OCI-LY7 (cell line): ENCODE measurements at regions not wholly inside any gene's neighbourhood (a gene's known extent, or its start where the extent isn't known, plus 50 kb on each side); places are given as distances from the start of the nearest gene placed in this dataset.

Source experiments
- BruUV-seq: library from RNA; stranded (reverse); fragments of 400-500 nt; replicated peaks from 2 replicates; lab custom pipeline; 2021; lab: Mats Ljungman, UMichigan
- CTCF ChIA-PET: fragments of 300-600 bp; sonication (Branson Sonifier 250); formaldehyde crosslinking; loops from one replicate; lab custom pipeline; 2022; ENCODE audit warnings: antibody characterized with exemption; ENCODE audit not compliant: unreplicated experiment; lab: Charles Lee
- POLR2A ChIA-PET: fragments of 300-600 bp; sonication (Branson Sonifier 250); formaldehyde crosslinking; loops from one replicate; lab custom pipeline; 2022; ENCODE audit warnings: antibody characterized with exemption; lab: Charles Lee
- DNase-seq: peaks from one replicate; pipeline ENCODE4 v3.0.0-alpha.2; 2015; ENCODE audit warnings: low spot score
- H2AFZ ChIP-seq: fragments of 200-600 bp; sonication (generic), shearing (Covaris generic); 2 replicates; pipeline ENCODE4 v1.6.1; 2014; ENCODE audit warnings: mild to moderate bottlenecking, antibody characterized with exemption, low read length, moderate library complexity
- H3K27ac ChIP-seq: fragments of 200-600 bp; sonication (generic); 2 replicates; pipeline ENCODE4 v1.5.1; 2014; ENCODE audit warnings: mixed run types, low read depth, mild to moderate bottlenecking, moderate library complexity, low read length, inconsistent platforms; ENCODE audit not compliant: poor library complexity, severe bottlenecking
- H3K36me3 ChIP-seq: fragments of 200-600 bp; sonication (generic); 2 replicates; pipeline ENCODE4 v1.6.1; 2014; ENCODE audit warnings: mild to moderate bottlenecking, antibody characterized with exemption, low read length, moderate library complexity, mixed read lengths; ENCODE audit not compliant: insufficient read depth
- H3K4me1 ChIP-seq: fragments of 200-600 bp; sonication (generic); 2 replicates; pipeline ENCODE4 v1.5.1; 2014; ENCODE audit warnings: mild to moderate bottlenecking, low read length; ENCODE audit not compliant: insufficient read depth, poor library complexity, severe bottlenecking
- H3K4me2 ChIP-seq: fragments of 200-600 bp; sonication (generic); 2 replicates; pipeline ENCODE4 v1.6.1; 2014; ENCODE audit warnings: mild to moderate bottlenecking, low read length
- H3K4me3 ChIP-seq: fragments of 200-600 bp; sonication (generic); 2 replicates; pipeline ENCODE4 v1.5.1; 2014; ENCODE audit warnings: mild to moderate bottlenecking, low read depth, low read length; ENCODE audit not compliant: poor library complexity, severe bottlenecking
- H3K79me2 ChIP-seq: fragments of 200-600 bp; sonication (generic); 2 replicates; pipeline ENCODE4 v1.6.1; 2016; ENCODE audit warnings: low read depth, mild to moderate bottlenecking, low read length, moderate library complexity, mixed read lengths; ENCODE audit not compliant: insufficient read depth
- H3K9me2 ChIP-seq: fragments of 200-600 bp; sonication (generic); 2 replicates; pipeline ENCODE4 v1.6.1; 2016; ENCODE audit warnings: mild to moderate bottlenecking, low read length, mixed read lengths; ENCODE audit not compliant: insufficient read depth
- H3K9me3 ChIP-seq: fragments of 200-600 bp; sonication (generic); 2 replicates; pipeline ENCODE4 v1.6.1; 2014; ENCODE audit warnings: mild to moderate bottlenecking, mixed run types, low read length, mixed read lengths
- H4K20me1 ChIP-seq: fragments of 200-600 bp; sonication (generic); 2 replicates; pipeline ENCODE4 v1.6.1; 2014; ENCODE audit warnings: mild to moderate bottlenecking, antibody characterized with exemption, low read length, moderate library complexity, mixed read lengths; ENCODE audit not compliant: insufficient read depth
- EZH2phosphoT487 ChIP-seq: fragments of 200-600 bp; sonication (generic); IDR thresholded peaks from 2 replicates; pipeline ENCODE4 v1.6.1; 2018; ENCODE audit warnings: low read depth, borderline replicate concordance, mild to moderate bottlenecking, mixed run types, antibody characterized with exemption, low read length, moderate library complexity, mixed read lengths
- intact Hi-C: fragments of 100-400 bp; cut with micrococcal nuclease; formaldehyde crosslinking; loops from one replicate; pipeline ENCODE4 v1.10.0; 2022; ENCODE audit not compliant: unreplicated experiment
- TF ChIP-seq, protein P1 (sequence below): fragments of 200-600 bp; sonication (generic); conservative IDR thresholded peaks from 2 replicates; pipeline ENCODE4 v1.5.1; 2014; ENCODE audit warnings: mild to moderate bottlenecking, antibody characterized with exemption, low read length, moderate library complexity, mixed read lengths

DNA sequence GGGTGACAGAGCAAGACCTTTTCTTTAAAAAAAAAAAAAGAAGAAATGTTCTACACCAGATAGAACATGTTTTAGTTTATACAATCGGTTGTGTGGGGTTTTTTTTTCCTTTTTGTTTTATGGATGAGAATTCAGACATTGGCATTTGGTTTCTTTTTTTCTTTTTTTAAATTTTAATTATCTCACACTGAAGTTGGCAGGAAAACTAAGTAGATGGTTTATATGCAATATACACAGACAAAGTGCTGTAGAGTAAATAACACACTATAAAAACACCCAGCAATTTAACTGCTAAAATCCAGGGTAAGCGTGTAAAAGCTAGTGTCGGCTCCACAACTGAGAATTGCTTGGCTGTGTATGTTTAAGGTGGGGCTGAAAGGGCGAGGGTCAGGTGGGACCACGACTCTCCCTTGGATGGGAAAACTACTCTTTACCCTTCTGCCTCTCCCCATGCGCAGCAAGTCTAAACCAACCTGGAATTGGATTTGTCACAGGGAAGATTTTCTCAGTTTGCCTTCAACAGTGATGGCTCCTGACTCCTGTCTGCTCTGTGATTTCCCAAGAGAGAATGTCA lies 147.1 kb upstream of the MARCKS start:
- no peaks in the 10 kb centered on the region for H3K79me2 ChIP-seq
- no peaks in the 10 kb centered on the region for H3K4me1 ChIP-seq
- H3K9me3 ChIP-seq, result no peaks in the 10 kb centered on the region
- H3K4me2 ChIP-seq, result no peak overlapping the region
- no peak overlapping the region for H2AFZ ChIP-seq
- no peaks in the 10 kb centered on the region for H4K20me1 ChIP-seq
- intact Hi-C loops, result no loop called here
- no peak for DNase-seq
- H3K4me3 ChIP-seq, result no peak overlapping the region
- H3K27ac ChIP-seq, result no peak overlapping the region
- POLR2A ChIA-PET, result interaction anchor here (1.8 kb wide), 1 partner anchor 31 kb away, joined by 4 read pairs; no protein-coding TSS in a partner anchor
- no TSS peak for BruUV-seq
- no peak for TF ChIP-seq EZH2phosphoT487
- TF ChIP-seq, protein P1, sequence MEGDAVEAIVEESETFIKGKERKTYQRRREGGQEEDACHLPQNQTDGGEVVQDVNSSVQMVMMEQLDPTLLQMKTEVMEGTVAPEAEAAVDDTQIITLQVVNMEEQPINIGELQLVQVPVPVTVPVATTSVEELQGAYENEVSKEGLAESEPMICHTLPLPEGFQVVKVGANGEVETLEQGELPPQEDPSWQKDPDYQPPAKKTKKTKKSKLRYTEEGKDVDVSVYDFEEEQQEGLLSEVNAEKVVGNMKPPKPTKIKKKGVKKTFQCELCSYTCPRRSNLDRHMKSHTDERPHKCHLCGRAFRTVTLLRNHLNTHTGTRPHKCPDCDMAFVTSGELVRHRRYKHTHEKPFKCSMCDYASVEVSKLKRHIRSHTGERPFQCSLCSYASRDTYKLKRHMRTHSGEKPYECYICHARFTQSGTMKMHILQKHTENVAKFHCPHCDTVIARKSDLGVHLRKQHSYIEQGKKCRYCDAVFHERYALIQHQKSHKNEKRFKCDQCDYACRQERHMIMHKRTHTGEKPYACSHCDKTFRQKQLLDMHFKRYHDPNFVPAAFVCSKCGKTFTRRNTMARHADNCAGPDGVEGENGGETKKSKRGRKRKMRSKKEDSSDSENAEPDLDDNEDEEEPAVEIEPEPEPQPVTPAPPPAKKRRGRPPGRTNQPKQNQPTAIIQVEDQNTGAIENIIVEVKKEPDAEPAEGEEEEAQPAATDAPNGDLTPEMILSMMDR, result no peak
- CTCF ChIA-PET, result no interaction called here
- no peaks in the 10 kb centered on the region for H3K9me2 ChIP-seq
- H3K36me3 ChIP-seq, result no peaks in the 10 kb centered on the region

DNA sequence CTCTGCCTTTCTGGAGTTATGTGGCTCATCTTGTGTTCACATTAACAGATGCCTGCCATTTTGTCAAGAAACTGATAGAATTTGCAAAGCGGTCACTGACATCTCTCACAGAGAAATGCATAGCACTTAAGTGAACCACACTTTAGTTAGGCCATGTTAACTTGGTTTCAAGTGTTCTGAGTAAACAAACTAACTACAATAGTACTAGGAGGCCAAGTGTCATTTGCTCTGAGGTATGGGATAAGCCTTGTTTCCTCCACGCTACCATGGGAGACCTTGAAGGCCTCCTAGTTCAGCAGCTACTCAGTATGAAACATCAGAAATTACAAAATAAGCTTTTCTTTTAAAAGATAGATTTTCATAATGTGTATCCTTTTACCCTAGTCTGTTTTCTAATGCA lies 143.5 kb upstream of the MARCKS start:
- DNase-seq, result no peak
- ChIA-PET CTCF (no interaction called here), POLR2A (no interaction called here)
- Histone ChIP-seq H3K9me2 (no peaks in the 10 kb centered on the region), H3K36me3 (no peaks in the 10 kb centered on the region), H3K27ac (no peak overlapping the region), H3K4me2 (no peak overlapping the region), H3K9me3 (no peaks in the 10 kb centered on the region), H3K79me2 (no peaks in the 10 kb centered on the region), H2AFZ (no peak overlapping the region), H4K20me1 (no peaks in the 10 kb centered on the region), H3K4me1 (no peaks in the 10 kb centered on the region), H3K4me3 (no peak overlapping the region)
- BruUV-seq, result no TSS peak
- intact Hi-C loops, result no loop called here
- TF ChIP-seq, protein P1, result no peak
- no peak for TF ChIP-seq EZH2phosphoT487

DNA sequence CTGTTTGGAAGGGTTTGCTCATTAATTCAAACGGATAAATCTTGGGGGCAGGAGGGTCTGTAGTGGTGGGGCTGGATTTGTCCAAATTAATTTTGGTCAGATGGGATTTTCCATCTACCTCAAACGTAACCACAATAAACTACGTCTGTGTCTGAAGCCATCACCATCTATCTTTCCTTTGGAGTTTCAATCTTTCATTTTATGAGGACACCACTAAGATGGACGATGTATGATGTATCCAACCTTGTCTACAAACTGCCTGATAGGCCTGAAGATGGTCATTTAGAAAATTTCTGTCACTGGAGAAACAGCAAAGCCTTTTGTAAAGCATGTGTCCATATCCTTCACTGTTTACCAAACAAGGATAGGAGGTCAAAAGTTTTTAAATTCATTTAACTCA lies 138.6 kb upstream of the MARCKS start:
- no peak overlapping the region for H2AFZ ChIP-seq
- H3K4me3 ChIP-seq, result no peak overlapping the region
- no peak for DNase-seq
- H3K4me2 ChIP-seq, result no peak overlapping the region
- H3K79me2 ChIP-seq, result no peaks in the 10 kb centered on the region
- intact Hi-C loops, result no loop called here
- POLR2A ChIA-PET, result interaction anchor here (0.8 to 1.2 kb wide), 2 partner anchors 10 kb away, joined by 3 read pairs; no protein-coding TSS in a partner anchor
- no peaks in the 10 kb centered on the region for H3K36me3 ChIP-seq
- no TSS peak for BruUV-seq
- TF ChIP-seq EZH2phosphoT487, result no peak
- TF ChIP-seq, protein P1, result no peak
- no peaks in the 10 kb centered on the region for H3K4me1 ChIP-seq
- no peaks in the 10 kb centered on the region for H4K20me1 ChIP-seq
- H3K9me3 ChIP-seq, result no peaks in the 10 kb centered on the region
- no peak overlapping the region for H3K27ac ChIP-seq
- H3K9me2 ChIP-seq, result no peaks in the 10 kb centered on the region
- CTCF ChIA-PET, result no interaction called here
